Prostate gland (tissue), 2 donors: ENCODE measurements at regions not wholly inside any gene's neighbourhood (a gene's known extent, or its start where the extent isn't known, plus 50 kb on each side); places are given as distances from the start of the nearest gene placed in this dataset.

ENCODE experiments used
- DNase-seq: peaks from one replicate; pipeline ENCODE4 v3.0.0-alpha.2; 2019; ENCODE audit warnings: low spot score
- H3K27ac ChIP-seq, 2 donors: fragments of 200-600 bp; sonication (generic); 2 replicates each; pipeline ENCODE4 v1.5.1; 2017 to 2019
- H3K27me3 ChIP-seq: fragments of 200-600 bp; sonication (generic); replicated peaks from 2 replicates; pipeline ENCODE4 v1.5.1; 2019; ENCODE audit not compliant: insufficient read depth
- H3K36me3 ChIP-seq, 2 donors: fragments of 200-600 bp; sonication (generic); 1 replicate in 1 of 2; 2 replicates in 1 of 2; pipeline versions ENCODE4 v1.5.1 to v1.8.1; 2017 to 2019
- H3K4me1 ChIP-seq: fragments of 200-600 bp; sonication (generic); replicated peaks from 2 replicates; pipeline ENCODE4 v1.5.1; 2019
- H3K4me3 ChIP-seq, 2 donors: fragments of 200-600 bp; sonication (generic); 2 replicates each; pipeline ENCODE4 v1.5.1; 2017 to 2019
- H3K9me3 ChIP-seq: fragments of 200-600 bp; sonication (generic); 2 replicates; pipeline ENCODE4 v1.5.1; 2017
- CTCF ChIP-seq, 4 experiments: fragments of 200-600 bp in 2 of 4; fragments of 450-650 bp in 2 of 4; sonication (generic) in 2 of 4; IDR thresholded peaks; 1 replicate in 3 of 4; 2 replicates in 1 of 4; pipeline ENCODE4 v1.5.1; 2016 to 2019; ENCODE audit warnings: antibody characterized with exemption in 4 of 4, mild to moderate bottlenecking in 2 of 4, moderate library complexity in 2 of 4
- POLR2A ChIP-seq: fragments of 450-650 bp; IDR thresholded peaks from one replicate; pipeline ENCODE4 v1.6.1; 2016; ENCODE audit warnings: antibody characterized with exemption, mild to moderate bottlenecking
- POLR2AphosphoS5 ChIP-seq: sonication (generic); formaldehyde crosslinking; IDR thresholded peaks from one replicate; pipeline ENCODE4 v1.6.1; 2017; ENCODE audit warnings: antibody characterized with exemption
- WGBS: methylation state at CpG from one replicate; pipeline ENCODE4 v1.1.5; 2018; 5-methylcytosine and 5-hydroxymethylcytosine counted together
- intact Hi-C: fragments of 100-400 bp; cut with DNase I; formaldehyde crosslinking; loops from one replicate; pipeline ENCODE4 v1.14.2; 2022

- TF ChIP-seq POLR2AphosphoS5 (no peak), CTCF (IDR thresholded peaks at IDR 0.05) (no peak), POLR2A (no peak)
- intact Hi-C loops, result no loop called here
- H3K27me3 ChIP-seq, result no peaks in the 10 kb centered on the region
- no peaks in the 10 kb centered on the region for H3K9me3 ChIP-seq
- H3K4me3 ChIP-seq, result no peak overlapping the region
- no peaks in the 10 kb centered on the region for H3K4me1 ChIP-seq
- 84% methylated on average over 3 of the region's 3 CpGs for WGBS
- no peak for DNase-seq
- no peaks in the 10 kb centered on the region for H3K36me3 ChIP-seq
- no peak overlapping the region for H3K27ac ChIP-seq
These were observed 172.4 kb upstream of the AGR3 start for GRCh38 chr7:17054206-17054605.

- Histone ChIP-seq H3K36me3 (no peaks in the 10 kb centered on the region), H3K9me3 (no peaks in the 10 kb centered on the region), H3K27me3 (no peaks in the 10 kb centered on the region), H3K4me3 (no peak overlapping the region), H3K27ac (no peak overlapping the region), H3K4me1 (no peaks in the 10 kb centered on the region)
- intact Hi-C loops, result no loop called here
- TF ChIP-seq POLR2AphosphoS5, result no peak
- no peak for TF ChIP-seq CTCF (IDR thresholded peaks at IDR 0.05)
- TF ChIP-seq POLR2A, result no peak
- WGBS, result 35% methylated on average over 2 of the region's 2 CpGs
- no peak for DNase-seq
These were observed 173.1 kb upstream of the AGR3 start for GRCh38 chr7:17054836-17055235.

- WGBS, result 95% methylated on average over 2 of the region's 2 CpGs
- Histone ChIP-seq H3K9me3 (no peaks in the 10 kb centered on the region), H3K4me1 (no peaks in the 10 kb centered on the region), H3K27ac (no peak overlapping the region), H3K36me3 (no peaks in the 10 kb centered on the region), H3K4me3 (no peak overlapping the region), H3K27me3 (no peaks in the 10 kb centered on the region)
- intact Hi-C loops, result no loop called here
- no peak for TF ChIP-seq POLR2AphosphoS5
- TF ChIP-seq POLR2A, result no peak
- no peak for TF ChIP-seq CTCF (IDR thresholded peaks at IDR 0.05)
- DNase-seq, result no peak
These were observed 173.8 kb upstream of the AGR3 start for GRCh38 chr7:17055596-17055995.

- TF ChIP-seq POLR2AphosphoS5 (no peak), CTCF (IDR thresholded peaks at IDR 0.05) (no peak), POLR2A (no peak)
- 87% methylated on average over 7 of the region's 7 CpGs for WGBS
- H3K36me3 ChIP-seq, result no peaks in the 10 kb centered on the region
- intact Hi-C loops, result no loop called here
- H3K9me3 ChIP-seq, result no peaks in the 10 kb centered on the region
- no peaks in the 10 kb centered on the region for H3K27me3 ChIP-seq
- no peak for DNase-seq
- H3K4me3 ChIP-seq, result no peak overlapping the region
- H3K27ac ChIP-seq, result no peak overlapping the region
- no peaks in the 10 kb centered on the region for H3K4me1 ChIP-seq
These were observed 174.8 kb upstream of the AGR3 start for GRCh38 chr7:17056491-17057142.

GRCh38 chr7:17057143-17057509, 175.3 kb upstream of the AGR3 start:
- DNase-seq, result no peak
- intact Hi-C loops, result no loop called here
- H3K27me3 ChIP-seq, result no peaks in the 10 kb centered on the region
- 97% methylated on average over 1 of the region's 1 CpG for WGBS
- H3K4me1 ChIP-seq, result no peaks in the 10 kb centered on the region
- no peak overlapping the region for H3K27ac ChIP-seq
- no peaks in the 10 kb centered on the region for H3K9me3 ChIP-seq
- no peak overlapping the region for H3K4me3 ChIP-seq
- TF ChIP-seq CTCF (IDR thresholded peaks at IDR 0.05) (no peak), POLR2A (no peak), POLR2AphosphoS5 (no peak)
- H3K36me3 ChIP-seq, result no peaks in the 10 kb centered on the region
